Gastrocnemius medialis (tissue), 4 donors: ENCODE measurements at regions not wholly inside any gene's neighbourhood (a gene's known extent, or its start where the extent isn't known, plus 50 kb on each side); places are given as distances from the start of the nearest gene placed in this dataset.

Experiments used
- ATAC-seq, 2 donors: fragments of 150-250 bp; one replicate each; pipeline ENCODE4 v1.9.1; 2016
- DNase-seq, 2 donors: peaks; one replicate each; pipeline ENCODE4 v3.0.0-alpha.2; 2019
- H3K27ac ChIP-seq, 4 donors: fragments of 200-600 bp; sonication (generic); 1 replicate in 1 of 4; 2 replicates in 3 of 4; pipeline ENCODE4 v1.5.1; 2016 to 2018; ENCODE audit warnings: mild to moderate bottlenecking in 2 of 4, moderate library complexity in 1 of 4
- H3K27me3 ChIP-seq, 3 donors: fragments of 200-600 bp; sonication (generic) in 2 of 3; 1 replicate in 1 of 3; 2 replicates in 2 of 3; pipeline versions ENCODE4 v1.5.1 to v1.6.0; 2016 to 2019; ENCODE audit warnings: mild to moderate bottlenecking in 1 of 3, moderate library complexity in 1 of 3
- H3K36me3 ChIP-seq, 2 donors: fragments of 200-600 bp; sonication (generic) in 1 of 2; one replicate each; pipeline ENCODE4 v1.5.1; 2017 to 2018
- H3K4me1 ChIP-seq, 2 donors: fragments of 200-600 bp; sonication (generic) in 1 of 2; one replicate each; pipeline ENCODE4 v1.5.1; 2016 to 2017; ENCODE audit warnings: mild to moderate bottlenecking in 2 of 2
- H3K4me3 ChIP-seq, 4 donors: fragments of 200-600 bp; sonication (generic) in 3 of 4; 1 replicate in 1 of 4; 2 replicates in 3 of 4; pipeline ENCODE4 v1.5.1; 2016 to 2019; ENCODE audit warnings: mild to moderate bottlenecking in 2 of 4
- H3K9me3 ChIP-seq, 3 donors: fragments of 200-600 bp; sonication (generic) in 2 of 3; 1 replicate in 1 of 3; 2 replicates in 2 of 3; pipeline ENCODE4 v1.5.1; 2016 to 2019
- POLR2A ChIP-seq, 2 donors: fragments of 450-650 bp; IDR thresholded peaks; one replicate each; pipeline ENCODE4 v1.6.1; 2017; ENCODE audit warnings: antibody characterized with exemption in 2 of 2, mild to moderate bottlenecking in 2 of 2, moderate library complexity in 2 of 2
- in situ Hi-C, 4 donors: fragments of 200-750 bp; cut with MboI; loops; one replicate each; pipeline versions ENCODE4 v1.15.0 to v1.8.0; 2017; ENCODE audit warnings: low sequenced_read_pairs in 4 of 4
- intact Hi-C: fragments of 100-400 bp; cut with DNase I; formaldehyde crosslinking; loops from one replicate; pipeline ENCODE4 v1.15.1; 2023; ENCODE audit warnings: low total_unique reads
- TF ChIP-seq, protein P1 (sequence below), 5 experiments: fragments of 450-650 bp in 3 of 5; fragments of 200-600 bp in 2 of 5; sonication (generic) in 2 of 5; IDR thresholded peaks in 4 of 5; conservative IDR thresholded peaks in 1 of 5; 1 replicate in 4 of 5; 2 replicates in 1 of 5; pipeline ENCODE4 v1.5.1; 2016 to 2019; ENCODE audit warnings: antibody characterized with exemption in 5 of 5, mild to moderate bottlenecking in 3 of 5, moderate library complexity in 3 of 5

DNA sequence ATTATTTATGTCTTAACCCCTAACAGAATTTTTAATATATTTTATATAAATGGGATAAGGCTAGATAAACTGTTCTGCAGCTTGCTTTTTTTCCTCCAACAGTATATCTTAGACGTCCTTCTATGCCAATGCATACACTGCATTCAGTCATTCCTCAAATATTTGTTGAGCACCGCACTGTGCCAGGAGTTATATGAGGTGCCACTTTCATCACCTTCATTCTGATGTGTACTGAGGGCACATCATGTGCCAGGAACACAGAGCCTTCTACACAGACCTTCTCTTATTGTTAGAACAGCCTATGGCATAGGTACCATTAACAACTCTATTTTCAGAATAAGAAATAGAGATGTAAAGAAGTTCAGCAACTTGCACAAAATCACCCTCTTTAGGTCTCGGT, 570.1 kb downstream of the CDK5RAP2 start:
- in situ Hi-C loops, result no loop called here
- ATAC-seq (no peak), DNase-seq (no peak)
- Histone ChIP-seq H3K27ac (no peak overlapping the region), H3K4me3 (no peak overlapping the region), H3K27me3 (no peaks in the 10 kb centered on the region), H3K36me3 (no peaks in the 10 kb centered on the region), H3K9me3 (no peaks in the 10 kb centered on the region), H3K4me1 (no peaks in the 10 kb centered on the region)
- intact Hi-C loops, result no loop called here
- TF ChIP-seq, protein P1, sequence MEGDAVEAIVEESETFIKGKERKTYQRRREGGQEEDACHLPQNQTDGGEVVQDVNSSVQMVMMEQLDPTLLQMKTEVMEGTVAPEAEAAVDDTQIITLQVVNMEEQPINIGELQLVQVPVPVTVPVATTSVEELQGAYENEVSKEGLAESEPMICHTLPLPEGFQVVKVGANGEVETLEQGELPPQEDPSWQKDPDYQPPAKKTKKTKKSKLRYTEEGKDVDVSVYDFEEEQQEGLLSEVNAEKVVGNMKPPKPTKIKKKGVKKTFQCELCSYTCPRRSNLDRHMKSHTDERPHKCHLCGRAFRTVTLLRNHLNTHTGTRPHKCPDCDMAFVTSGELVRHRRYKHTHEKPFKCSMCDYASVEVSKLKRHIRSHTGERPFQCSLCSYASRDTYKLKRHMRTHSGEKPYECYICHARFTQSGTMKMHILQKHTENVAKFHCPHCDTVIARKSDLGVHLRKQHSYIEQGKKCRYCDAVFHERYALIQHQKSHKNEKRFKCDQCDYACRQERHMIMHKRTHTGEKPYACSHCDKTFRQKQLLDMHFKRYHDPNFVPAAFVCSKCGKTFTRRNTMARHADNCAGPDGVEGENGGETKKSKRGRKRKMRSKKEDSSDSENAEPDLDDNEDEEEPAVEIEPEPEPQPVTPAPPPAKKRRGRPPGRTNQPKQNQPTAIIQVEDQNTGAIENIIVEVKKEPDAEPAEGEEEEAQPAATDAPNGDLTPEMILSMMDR (IDR thresholded peaks at IDR 0.05 in 4 of 5, conservative IDR thresholded peaks at IDR 0.05 in 1 of 5), result no peak
- no peak for TF ChIP-seq POLR2A (IDR thresholded peaks at IDR 0.05)

DNA sequence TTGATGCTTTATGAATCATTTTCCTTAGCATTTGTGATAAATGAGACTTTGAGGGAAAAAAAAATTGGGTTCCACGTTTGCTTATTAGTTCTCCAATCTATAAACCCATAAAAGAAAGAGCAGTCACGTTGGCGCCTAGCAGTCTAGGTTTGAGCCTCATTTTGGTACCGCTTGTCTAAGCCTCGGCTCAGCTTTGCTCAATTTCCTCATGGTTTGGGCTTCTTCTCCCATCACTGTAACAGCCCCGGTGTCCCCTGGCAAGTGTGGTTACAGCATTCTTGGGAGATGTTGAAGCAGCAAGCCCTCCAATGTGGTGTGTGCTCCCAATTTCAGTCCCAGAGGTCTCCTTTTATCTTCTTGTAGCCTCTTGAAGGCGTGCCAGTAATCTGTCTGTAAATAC, 578.4 kb downstream of the CDK5RAP2 start:
- in situ Hi-C loops (no loop called here), intact Hi-C loops (no loop called here)
- no peak for ATAC-seq

DNA sequence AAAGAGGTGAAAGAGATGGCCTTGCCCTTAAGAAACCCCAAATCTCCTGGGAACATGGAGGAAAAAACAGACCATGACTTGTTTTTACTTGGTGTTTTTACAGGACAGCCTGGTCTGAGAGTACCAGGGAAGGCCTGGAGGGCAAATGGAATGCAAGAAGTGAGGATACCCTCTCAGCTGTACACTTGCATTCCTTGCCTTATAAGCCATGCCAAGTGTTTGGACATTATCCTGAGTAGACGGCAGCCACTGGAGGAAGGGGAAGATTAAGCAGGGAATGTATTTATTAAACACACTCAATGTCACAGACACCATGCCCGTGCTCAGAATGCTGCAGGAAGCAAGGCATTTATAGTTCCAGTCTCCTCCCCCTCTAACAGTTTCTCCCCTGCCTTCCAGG, 581.4 kb downstream of the CDK5RAP2 start:
- H3K27me3 ChIP-seq, result no peaks in the 10 kb centered on the region
- in situ Hi-C loops (no loop called here), intact Hi-C loops (no loop called here)
- DNase-seq, result no peak
- H3K27ac ChIP-seq, result no peak overlapping the region
- no peak overlapping the region for H3K4me3 ChIP-seq
- TF ChIP-seq, protein P1 (IDR thresholded peaks at IDR 0.05 in 4 of 5, conservative IDR thresholded peaks at IDR 0.05 in 1 of 5), result no peak
- no peak for TF ChIP-seq POLR2A (IDR thresholded peaks at IDR 0.05)
- H3K4me1 ChIP-seq, result no peaks in the 10 kb centered on the region
- no peak for ATAC-seq
- no peaks in the 10 kb centered on the region for H3K9me3 ChIP-seq
- H3K36me3 ChIP-seq, result no peaks in the 10 kb centered on the region

More for the DNA sequence above, 578.4 kb downstream of the CDK5RAP2 start:
- Histone ChIP-seq H3K4me1 (no peaks in the 10 kb centered on the region), H3K27me3 (no peaks in the 10 kb centered on the region), H3K27ac (no peak overlapping the region), H3K36me3 (no peaks in the 10 kb centered on the region), H3K9me3 (no peaks in the 10 kb centered on the region), H3K4me3 (no peak overlapping the region)
- no peak for DNase-seq
- TF ChIP-seq, protein P1 (IDR thresholded peaks at IDR 0.05 in 4 of 5, conservative IDR thresholded peaks at IDR 0.05 in 1 of 5), result no peak
- no peak for TF ChIP-seq POLR2A (IDR thresholded peaks at IDR 0.05)

DNA sequence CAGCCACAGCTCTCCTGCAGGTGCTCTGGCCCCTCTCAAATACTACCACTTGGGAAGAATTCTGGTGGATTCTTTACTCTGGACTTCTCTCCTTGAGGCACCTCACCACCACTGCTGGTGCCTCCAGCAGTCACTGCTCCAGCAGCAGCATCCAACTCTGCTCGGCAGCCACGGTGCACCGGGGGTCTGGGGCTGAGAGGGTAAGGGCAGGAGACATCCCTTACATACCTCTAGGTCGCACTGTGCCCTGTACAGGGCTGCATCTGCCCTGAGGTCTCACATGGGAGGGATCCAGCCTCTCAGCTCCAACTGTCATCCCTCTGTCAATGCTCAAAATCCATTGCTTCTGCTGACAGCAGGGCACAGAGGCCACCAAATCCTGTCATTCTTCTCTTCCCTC, 588.2 kb downstream of the CDK5RAP2 start:
- in situ Hi-C loops (no loop called here), intact Hi-C loops (no loop called here)
- Histone ChIP-seq H3K36me3 (no peaks in the 10 kb centered on the region), H3K27me3 (no peaks in the 10 kb centered on the region), H3K4me3 (no peak overlapping the region), H3K4me1 (no peaks in the 10 kb centered on the region), H3K9me3 (no peaks in the 10 kb centered on the region), H3K27ac (no peak overlapping the region)
- ATAC-seq (no peak), DNase-seq (no peak)
- TF ChIP-seq, protein P1 (IDR thresholded peaks at IDR 0.05 in 4 of 5, conservative IDR thresholded peaks at IDR 0.05 in 1 of 5), result no peak

DNA sequence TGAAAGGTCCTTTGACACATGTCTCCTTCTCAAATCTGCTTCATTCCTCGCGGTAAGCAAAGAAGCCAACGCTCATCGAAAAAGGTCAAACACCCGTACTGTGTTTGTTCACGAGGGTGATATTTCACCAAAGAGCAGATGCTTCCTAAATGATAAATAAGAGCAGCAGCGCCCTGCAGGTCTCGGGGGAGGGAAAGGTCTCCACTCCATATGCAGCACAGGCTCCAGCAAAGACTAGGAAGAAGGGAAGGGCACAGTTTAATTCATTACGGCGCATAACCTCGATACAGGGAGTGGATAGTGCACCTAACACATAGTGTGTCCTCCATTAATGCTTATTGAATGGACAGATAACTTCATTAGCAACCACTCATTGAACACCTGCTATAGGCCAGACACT, 593.3 kb downstream of the CDK5RAP2 start:
- H3K27ac ChIP-seq, result no peak overlapping the region
- intact Hi-C loops (no loop called here), in situ Hi-C loops (no loop called here)
- DNase-seq (no peak), ATAC-seq (no peak)
- no peak for TF ChIP-seq POLR2A (IDR thresholded peaks at IDR 0.05)
- TF ChIP-seq, protein P1 (IDR thresholded peaks at IDR 0.05 in 4 of 5, conservative IDR thresholded peaks at IDR 0.05 in 1 of 5), result no peak
- H3K27me3 ChIP-seq, result no peaks in the 10 kb centered on the region
- no peaks in the 10 kb centered on the region for H3K36me3 ChIP-seq
- H3K9me3 ChIP-seq, result no peaks in the 10 kb centered on the region
- no peak overlapping the region for H3K4me3 ChIP-seq
- H3K4me1 ChIP-seq, result no peaks in the 10 kb centered on the region
